HCT116 (cell line): ENCODE measurements at regions not wholly inside any gene's neighbourhood (a gene's known extent, or its start where the extent isn't known, plus 50 kb on each side); places are given as distances from the start of the nearest gene placed in this dataset.

ENCODE experiments used
- ATAC-seq: fragments of 200-7000 bp; cut with Tn5 transposase; 2 replicates; pipeline ENCODE4 v1.9.1; 2020; ENCODE audit warnings: mild to moderate bottlenecking, moderate library complexity
- BruUV-seq: library from RNA; stranded (reverse); fragments of 400-500 nt; replicated peaks from 2 replicates; lab custom pipeline; 2021; lab: Mats Ljungman, UMichigan
- CTCF ChIA-PET: fragments of 300-600 bp; sonication (Branson Sonifier 250); formaldehyde crosslinking; loops from one replicate; lab custom pipeline; 2021; ENCODE audit warnings: antibody characterized with exemption; lab: Charles Lee
- POLR2A ChIA-PET: fragments of 300-600, 350-600 bp; sonication (Branson Sonifier 250); formaldehyde crosslinking; loops from one replicate; lab custom pipeline; 2021; ENCODE audit warnings: antibody characterized with exemption; lab: Charles Lee
- RAD21 ChIA-PET, 2 experiments: fragments of 300-600 bp; sonication (Branson Sonifier 250); formaldehyde crosslinking; loops; one replicate each; lab custom pipeline; 2023; ENCODE audit warnings: low total read pairs in 2 of 2; ENCODE audit not compliant: uncharacterized antibody in 2 of 2, unreplicated experiment in 2 of 2, low non-redundant PET in 1 of 2; lab: Charles Lee
- DNase-seq: peaks from one replicate; pipeline ENCODE4 v3.0.0-alpha.2; 2010; ENCODE audit warnings: low read depth, low spot score
- H2AFZ ChIP-seq: fragments of 200-600 bp; shearing (Covaris generic), sonication (generic); 2 replicates; pipeline ENCODE4 v1.6.1; 2017; ENCODE audit warnings: low read depth, mixed run types, mixed read lengths, antibody characterized with exemption, low read length; ENCODE audit not compliant: poor library complexity, severe bottlenecking
- H3K27ac ChIP-seq: 2 replicates; pipeline ENCODE4 v1.5.1; 2012; ENCODE audit warnings: low read depth, low read length
- H3K27me3 ChIP-seq: fragments of 200-600 bp; sonication (generic); 2 replicates; pipeline ENCODE4 v1.6.1; 2016; ENCODE audit warnings: mixed run types, low read length, mixed read lengths; ENCODE audit not compliant: insufficient read depth
- H3K36me3 ChIP-seq, 2 experiments: fragments of 200-500 bp in 1 of 2; fragments of 200-600 bp in 1 of 2; sonication (Bioruptor generic) in 1 of 2; sonication (generic) in 1 of 2; 2 replicates each; pipeline versions ENCODE4 v1.5.1 to v1.6.1; 2014 to 2016; ENCODE audit warnings: low read length in 2 of 2, inconsistent platforms in 1 of 2, mixed read lengths in 1 of 2, mixed run types in 1 of 2; ENCODE audit not compliant: insufficient read depth in 2 of 2, control insufficient read depth in 1 of 2
- H3K4me1 ChIP-seq, 2 experiments: fragments of 200-600 bp in 1 of 2; sonication (generic) in 1 of 2; 2 replicates each; pipeline versions ENCODE4 v1.5.1 to v1.6.1; 2012 to 2017; ENCODE audit warnings: low read length in 2 of 2, inconsistent platforms in 1 of 2, mild to moderate bottlenecking in 1 of 2, mixed read lengths in 1 of 2, mixed run types in 1 of 2, moderate library complexity in 1 of 2; ENCODE audit not compliant: insufficient read depth in 2 of 2, control insufficient read depth in 1 of 2
- H3K4me2 ChIP-seq: fragments of 200-600 bp; sonication (generic); 2 replicates; pipeline ENCODE4 v1.6.1; 2017; ENCODE audit warnings: mixed run types, low read length, mixed read lengths
- H3K4me3 ChIP-seq, 2 experiments: fragments of 200-600 bp in 1 of 2; sonication (generic) in 1 of 2; replicated peaks in 1 of 2; 2 replicates each; pipeline ENCODE4 v1.5.1; 2011 to 2016; ENCODE audit warnings: low read length in 2 of 2, control low read depth in 1 of 2, low read depth in 1 of 2, mild to moderate bottlenecking in 1 of 2, mixed read lengths in 1 of 2, mixed run types in 1 of 2
- H3K79me2 ChIP-seq: fragments of 200-600 bp; sonication (generic); 2 replicates; pipeline ENCODE4 v1.6.1; 2017; ENCODE audit warnings: mild to moderate bottlenecking, mixed run types, low read length, moderate library complexity, mixed read lengths; ENCODE audit not compliant: insufficient read depth
- H3K9ac ChIP-seq: fragments of 200-600 bp; sonication (generic); 2 replicates; pipeline ENCODE4 v1.6.1; 2016; ENCODE audit warnings: low read length, mixed read lengths
- H3K9me2 ChIP-seq: fragments of 200-600 bp; sonication (generic), shearing (Covaris generic); 2 replicates; pipeline ENCODE4 v1.6.1; 2017; ENCODE audit warnings: mixed run types, mild to moderate bottlenecking, moderate library complexity; ENCODE audit not compliant: insufficient read depth
- H3K9me3 ChIP-seq, 2 experiments: fragments of 200-500 bp in 1 of 2; fragments of 200-600 bp in 1 of 2; sonication (Bioruptor generic) in 1 of 2; sonication (generic) in 1 of 2; 2 replicates each; pipeline ENCODE4 v1.6.1; 2014 to 2017; ENCODE audit warnings: low read length in 2 of 2, mixed read lengths in 2 of 2, inconsistent platforms in 1 of 2, low read depth in 1 of 2, mild to moderate bottlenecking in 1 of 2, mixed run types in 1 of 2, moderate library complexity in 1 of 2; ENCODE audit not compliant: control insufficient read depth in 1 of 2, insufficient read depth in 1 of 2
- H4K20me1 ChIP-seq: fragments of 200-600 bp; sonication (generic), shearing (Covaris generic); 2 replicates; pipeline ENCODE4 v1.6.1; 2017; ENCODE audit warnings: mixed run types, mild to moderate bottlenecking, moderate library complexity; ENCODE audit not compliant: insufficient read depth
- ELF1 ChIP-seq: IDR thresholded peaks from 2 replicates; pipeline ENCODE4 v1.6.1; 2012; ENCODE audit warnings: low read depth, borderline replicate concordance
- EZH2phosphoT487 ChIP-seq: fragments of 200-600 bp; IDR thresholded peaks from 2 replicates; pipeline ENCODE4 v1.6.1; 2018; ENCODE audit warnings: antibody characterized with exemption, borderline replicate concordance
- FOSL1 ChIP-seq: IDR thresholded peaks from 2 replicates; pipeline ENCODE4 v1.6.1; 2012; ENCODE audit warnings: low read depth
- JUND ChIP-seq: IDR thresholded peaks from 2 replicates; pipeline ENCODE4 v1.6.1; 2012
- POLR2A ChIP-seq: IDR thresholded peaks from 2 replicates; pipeline ENCODE4 v1.7.0; 2011; ENCODE audit warnings: borderline replicate concordance; ENCODE audit not compliant: insufficient read depth, insufficient read length; ENCODE audit errors: extremely low read depth
- REST ChIP-seq: IDR thresholded peaks from 2 replicates; pipeline ENCODE4 v1.6.1; 2012; ENCODE audit warnings: low read depth
- SP1 ChIP-seq: IDR thresholded peaks from 2 replicates; pipeline ENCODE4 v1.6.1; 2012; ENCODE audit warnings: low read depth
- TCF7L2 ChIP-seq: IDR thresholded peaks from 2 replicates; pipeline ENCODE4 v1.7.0; 2011; ENCODE audit warnings: borderline replicate concordance, inconsistent platforms; ENCODE audit not compliant: insufficient read depth, insufficient read length; ENCODE audit errors: extremely low read depth
- YY1 ChIP-seq: IDR thresholded peaks from 2 replicates; pipeline ENCODE4 v1.6.1; 2011; ENCODE audit warnings: low read length, low read depth, moderate library complexity, mild to moderate bottlenecking; ENCODE audit not compliant: insufficient replicate concordance; ENCODE audit errors: extremely low read depth
- intact Hi-C: fragments of 100-400 bp; cut with micrococcal nuclease; formaldehyde crosslinking; loops from 2 replicates; pipeline ENCODE4 v1.10.0; 2022

GRCh38 chr18:41617647-41618046 lies 337.4 kb upstream of the PIK3C3 start:
- no TSS peak for BruUV-seq
- H3K4me3 ChIP-seq: no peak overlapping the region
- H3K9me3 ChIP-seq: peaks cover 4 to 21% of the 10 kb centered on the region in 2 experiments; a peak in 2 of 4 replicates
- intact Hi-C loops: no loop called here
- POLR2A ChIA-PET: no interaction called here
- RAD21 ChIA-PET: no interaction called here
- H4K20me1 ChIP-seq: no peaks in the 10 kb centered on the region
- no peaks in the 10 kb centered on the region for H3K27me3 ChIP-seq
- ATAC-seq (no peak), DNase-seq (no peak)
- no peak overlapping the region for H3K9ac ChIP-seq
- H3K79me2 ChIP-seq: no peaks in the 10 kb centered on the region
- no peaks in the 10 kb centered on the region for H3K9me2 ChIP-seq
- no peak overlapping the region for H3K4me2 ChIP-seq
- H3K4me1 ChIP-seq: no peaks in the 10 kb centered on the region
- no peak overlapping the region for H3K27ac ChIP-seq
- CTCF ChIA-PET: no interaction called here
- no peaks in the 10 kb centered on the region for H3K36me3 ChIP-seq
- no peak overlapping the region for H2AFZ ChIP-seq
- TF ChIP-seq TCF7L2: no peak
- no peak for TF ChIP-seq YY1
- no peak for TF ChIP-seq POLR2A
- TF ChIP-seq REST: no peak
- TF ChIP-seq FOSL1: no peak
- no peak for TF ChIP-seq ELF1
- TF ChIP-seq EZH2phosphoT487: no peak
- TF ChIP-seq JUND: no peak
- no peak for TF ChIP-seq SP1
- TF ChIP-seq, all 23 proteins: peak for 0
